Keratinocyte (primary cell): ENCODE measurements at regions not wholly inside any gene's neighbourhood (a gene's known extent, or its start where the extent isn't known, plus 50 kb on each side); places are given as distances from the start of the nearest gene placed in this dataset.

Experiments used
- EZH2 ChIP-seq: IDR thresholded peaks from one replicate; pipeline ENCODE4 v1.6.1; 2012; ENCODE audit warnings: inconsistent platforms, mild to moderate bottlenecking, low read length, moderate library complexity
- TF ChIP-seq, protein P1 (sequence below), 3 experiments: IDR thresholded peaks in 1 of 3; conservative IDR thresholded peaks in 1 of 3; optimal IDR thresholded peaks in 1 of 3; 2 replicates in 2 of 3; 3 replicates in 1 of 3; pipeline versions ENCODE3 to v1.5.1; 2011; ENCODE audit warnings: low read length in 3 of 3, mild to moderate bottlenecking in 3 of 3, moderate library complexity in 2 of 3, control low read depth in 1 of 3, inconsistent platforms in 1 of 3; ENCODE audit not compliant: insufficient read depth in 2 of 3; ENCODE audit errors: extremely low read depth in 1 of 3

DNA sequence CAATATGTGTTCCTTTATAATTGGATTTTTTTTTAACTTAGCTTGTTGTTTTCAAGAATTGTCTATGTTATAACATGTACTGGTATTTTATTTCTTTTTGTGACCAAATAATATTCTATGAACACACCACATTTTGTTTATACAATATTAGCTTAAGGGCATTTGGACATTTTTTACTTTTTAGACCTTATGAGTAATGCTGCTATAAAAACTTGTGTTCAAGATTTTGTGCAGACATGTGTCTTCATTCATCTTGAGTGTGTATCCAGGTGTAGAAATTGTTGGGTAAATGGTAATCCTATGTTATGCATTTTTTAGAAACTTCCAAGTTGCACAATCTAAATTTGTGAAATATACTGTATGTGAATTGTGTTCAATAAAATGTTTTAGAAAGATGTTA lies 936.7 kb downstream of the CCSER2 start:
- TF ChIP-seq, protein P1, sequence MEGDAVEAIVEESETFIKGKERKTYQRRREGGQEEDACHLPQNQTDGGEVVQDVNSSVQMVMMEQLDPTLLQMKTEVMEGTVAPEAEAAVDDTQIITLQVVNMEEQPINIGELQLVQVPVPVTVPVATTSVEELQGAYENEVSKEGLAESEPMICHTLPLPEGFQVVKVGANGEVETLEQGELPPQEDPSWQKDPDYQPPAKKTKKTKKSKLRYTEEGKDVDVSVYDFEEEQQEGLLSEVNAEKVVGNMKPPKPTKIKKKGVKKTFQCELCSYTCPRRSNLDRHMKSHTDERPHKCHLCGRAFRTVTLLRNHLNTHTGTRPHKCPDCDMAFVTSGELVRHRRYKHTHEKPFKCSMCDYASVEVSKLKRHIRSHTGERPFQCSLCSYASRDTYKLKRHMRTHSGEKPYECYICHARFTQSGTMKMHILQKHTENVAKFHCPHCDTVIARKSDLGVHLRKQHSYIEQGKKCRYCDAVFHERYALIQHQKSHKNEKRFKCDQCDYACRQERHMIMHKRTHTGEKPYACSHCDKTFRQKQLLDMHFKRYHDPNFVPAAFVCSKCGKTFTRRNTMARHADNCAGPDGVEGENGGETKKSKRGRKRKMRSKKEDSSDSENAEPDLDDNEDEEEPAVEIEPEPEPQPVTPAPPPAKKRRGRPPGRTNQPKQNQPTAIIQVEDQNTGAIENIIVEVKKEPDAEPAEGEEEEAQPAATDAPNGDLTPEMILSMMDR (optimal IDR thresholded peaks at IDR 0.05 in 1 of 3, IDR thresholded peaks at IDR 0.05 in 1 of 3, conservative IDR thresholded peaks at IDR 0.05 in 1 of 3; ENCODE audit: extremely low read depth in 1 of 3, insufficient read depth in 2 of 3, low read length in 3 of 3) = no peak
- TF ChIP-seq EZH2 = no peak
